HFFc6 (cell line): ENCODE measurements at regions not wholly inside any gene's neighbourhood (a gene's known extent, or its start where the extent isn't known, plus 50 kb on each side); places are given as distances from the start of the nearest gene placed in this dataset.

Experiments
- DNase-seq: peaks from one replicate; pipeline ENCODE4 v3.0.0-alpha.2; 2018
- H3K27ac Mint-ChIP-seq: 2 replicates; pipeline ENCODE4 v1.8.0; 2020; ENCODE audit warnings: mild to moderate bottlenecking, mixed read lengths
- H3K27me3 Mint-ChIP-seq: 2 replicates; pipeline ENCODE4 v1.8.0; 2021; ENCODE audit warnings: mild to moderate bottlenecking, moderate library complexity, mixed read lengths; ENCODE audit not compliant: insufficient read depth
- H3K36me3 Mint-ChIP-seq: 2 replicates; pipeline ENCODE4 v1.8.0; 2021; ENCODE audit warnings: low read depth, mixed read lengths
- H3K4me1 Mint-ChIP-seq: 2 replicates; pipeline ENCODE4 v1.8.0; 2020; ENCODE audit warnings: low read depth, mixed read lengths
- H3K4me3 Mint-ChIP-seq: 2 replicates; pipeline ENCODE4 v1.8.0; 2020; ENCODE audit warnings: mild to moderate bottlenecking, moderate library complexity, mixed read lengths
- H3K9me3 Mint-ChIP-seq: 2 replicates; pipeline ENCODE4 v1.8.0; 2020; ENCODE audit warnings: mild to moderate bottlenecking, mixed read lengths
- TF ChIP-seq, protein P1 (sequence below): fragments of 200-600 bp; sonication (generic); IDR thresholded peaks from 2 replicates; pipeline ENCODE4 v1.5.0; 2021; ENCODE audit warnings: antibody characterized with exemption, mild to moderate bottlenecking

DNA sequence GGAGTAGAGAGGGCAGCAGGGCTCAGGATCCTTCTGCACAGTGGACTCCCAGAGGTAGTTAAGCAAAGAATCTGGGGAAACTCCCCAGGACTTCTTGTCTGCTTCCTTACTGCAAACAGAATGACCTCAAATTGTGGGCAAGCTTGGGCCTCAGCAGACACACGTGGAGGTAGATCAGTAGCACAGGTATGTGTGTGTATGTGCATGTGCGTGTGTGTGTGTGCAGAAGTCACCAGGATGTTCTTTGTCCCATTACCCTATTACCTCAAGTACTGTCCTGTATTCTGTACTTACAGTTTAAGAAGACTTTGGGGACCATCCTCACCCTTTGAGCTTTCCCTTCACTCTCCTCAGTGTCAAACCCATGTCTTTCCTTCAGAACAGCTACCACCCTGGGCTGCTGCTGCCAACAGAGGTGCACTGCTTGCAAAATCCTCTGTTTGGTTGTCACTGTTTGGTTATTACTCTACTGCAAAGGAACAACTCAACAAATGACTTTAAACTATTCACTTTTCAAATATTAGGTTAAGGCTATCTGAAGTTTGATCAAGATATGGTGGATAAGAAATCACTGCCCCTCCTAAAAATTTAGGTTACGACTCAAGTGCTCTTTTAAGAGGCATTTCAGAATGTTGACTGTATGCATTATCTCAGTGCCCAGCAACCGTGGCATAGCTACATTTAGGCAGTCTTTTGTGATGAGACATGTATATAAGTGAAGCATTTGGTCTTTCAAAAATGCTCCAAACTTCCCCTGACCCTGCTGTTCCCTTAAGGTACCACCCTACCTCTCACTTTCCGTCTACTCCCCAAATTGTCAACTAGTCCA, 78.2 kb upstream of the MBIP start:
- H3K4me1 Mint-ChIP-seq = no peaks in the 10 kb centered on the region
- DNase-seq = no peak
- TF ChIP-seq, protein P1, sequence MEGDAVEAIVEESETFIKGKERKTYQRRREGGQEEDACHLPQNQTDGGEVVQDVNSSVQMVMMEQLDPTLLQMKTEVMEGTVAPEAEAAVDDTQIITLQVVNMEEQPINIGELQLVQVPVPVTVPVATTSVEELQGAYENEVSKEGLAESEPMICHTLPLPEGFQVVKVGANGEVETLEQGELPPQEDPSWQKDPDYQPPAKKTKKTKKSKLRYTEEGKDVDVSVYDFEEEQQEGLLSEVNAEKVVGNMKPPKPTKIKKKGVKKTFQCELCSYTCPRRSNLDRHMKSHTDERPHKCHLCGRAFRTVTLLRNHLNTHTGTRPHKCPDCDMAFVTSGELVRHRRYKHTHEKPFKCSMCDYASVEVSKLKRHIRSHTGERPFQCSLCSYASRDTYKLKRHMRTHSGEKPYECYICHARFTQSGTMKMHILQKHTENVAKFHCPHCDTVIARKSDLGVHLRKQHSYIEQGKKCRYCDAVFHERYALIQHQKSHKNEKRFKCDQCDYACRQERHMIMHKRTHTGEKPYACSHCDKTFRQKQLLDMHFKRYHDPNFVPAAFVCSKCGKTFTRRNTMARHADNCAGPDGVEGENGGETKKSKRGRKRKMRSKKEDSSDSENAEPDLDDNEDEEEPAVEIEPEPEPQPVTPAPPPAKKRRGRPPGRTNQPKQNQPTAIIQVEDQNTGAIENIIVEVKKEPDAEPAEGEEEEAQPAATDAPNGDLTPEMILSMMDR = no peak
- no peak overlapping the region for H3K4me3 Mint-ChIP-seq
- H3K27ac Mint-ChIP-seq = no peak overlapping the region
- no peaks in the 10 kb centered on the region for H3K36me3 Mint-ChIP-seq
- no peaks in the 10 kb centered on the region; the same call in 1 of the 2 replicates for H3K9me3 Mint-ChIP-seq
- no peaks in the 10 kb centered on the region for H3K27me3 Mint-ChIP-seq

- Mint-ChIP-seq H3K9me3 (no peaks in the 10 kb centered on the region; the same call in 1 of the 2 replicates), H3K36me3 (no peaks in the 10 kb centered on the region), H3K4me1 (no peaks in the 10 kb centered on the region), H3K27me3 (no peaks in the 10 kb centered on the region), H3K27ac (no peak overlapping the region), H3K4me3 (no peak overlapping the region)
- TF ChIP-seq, protein P1 = no peak
- DNase-seq = no peak
These were observed 76.9 kb upstream of the MBIP start for GRCh38 chr14:36397357-36397756.

- TF ChIP-seq, protein P1 = no peak
- H3K27ac Mint-ChIP-seq = no peak overlapping the region
- no peaks in the 10 kb centered on the region for H3K36me3 Mint-ChIP-seq
- H3K27me3 Mint-ChIP-seq = no peaks in the 10 kb centered on the region
- DNase-seq = no peak
- no peaks in the 10 kb centered on the region for H3K4me1 Mint-ChIP-seq
- H3K4me3 Mint-ChIP-seq = no peak overlapping the region
- H3K9me3 Mint-ChIP-seq = no peaks in the 10 kb centered on the region; the same call in 1 of the 2 replicates
These were observed 76.4 kb upstream of the MBIP start for GRCh38 chr14:36396798-36397197.

DNA sequence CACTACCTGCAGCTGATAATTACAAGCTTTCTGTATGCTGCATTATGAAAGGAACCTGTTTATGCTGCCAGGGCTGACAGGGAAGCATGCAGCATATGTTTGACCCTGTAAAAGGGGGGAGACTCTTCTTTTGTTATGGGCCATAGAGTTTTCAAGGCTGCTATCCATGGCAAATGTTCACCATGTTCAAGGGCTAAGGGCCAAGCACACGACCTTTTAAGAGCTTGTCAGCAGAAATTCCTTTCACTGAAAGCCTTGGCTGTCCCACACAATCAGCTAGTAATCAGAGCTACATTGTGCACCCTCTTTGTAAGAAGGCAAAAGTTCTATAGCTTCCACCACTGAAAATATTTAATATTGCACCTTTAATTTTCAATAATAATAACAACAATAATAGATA, 74.2 kb upstream of the MBIP start:
- Mint-ChIP-seq H3K36me3 (no peaks in the 10 kb centered on the region), H3K27ac (no peak overlapping the region), H3K4me1 (no peaks in the 10 kb centered on the region), H3K9me3 (no peaks in the 10 kb centered on the region; the same call in 1 of the 2 replicates), H3K27me3 (no peaks in the 10 kb centered on the region), H3K4me3 (no peak overlapping the region)
- TF ChIP-seq, protein P1 = no peak
- DNase-seq = no peak

- DNase-seq = no peak
- Mint-ChIP-seq H3K4me3 (no peak overlapping the region), H3K9me3 (no peaks in the 10 kb centered on the region; the same call in 1 of the 2 replicates), H3K27ac (no peak overlapping the region), H3K27me3 (no peaks in the 10 kb centered on the region; the same call in 1 of the 2 replicates), H3K36me3 (no peaks in the 10 kb centered on the region), H3K4me1 (no peaks in the 10 kb centered on the region)
- TF ChIP-seq, protein P1 = no peak
These were observed 70.3 kb upstream of the MBIP start for GRCh38 chr14:36390718-36391117.
